Loucy (cell line): ENCODE measurements at regions not wholly inside any gene's neighbourhood (a gene's known extent, or its start where the extent isn't known, plus 50 kb on each side); places are given as distances from the start of the nearest gene placed in this dataset.
"Not testable (repeated sequence)": the region's sequence is repeated elsewhere in the genome, so short reads cannot be mapped to it uniquely, and the experiment has no call there.

ENCODE experiments used
- H2AFZ ChIP-seq: fragments of 200-600 bp; sonication (generic); 2 replicates; pipeline ENCODE4 v1.6.0; 2016; ENCODE audit warnings: antibody characterized with exemption, mild to moderate bottlenecking, low read length, moderate library complexity
- H3F3A ChIP-seq: fragments of 200-600 bp; 2 replicates; pipeline ENCODE4 v1.6.0; 2016; ENCODE audit warnings: antibody characterized with exemption, low read depth, mild to moderate bottlenecking
- H3K27me3 ChIP-seq: fragments of 200-600 bp; sonication (generic); 2 replicates; pipeline ENCODE4 v1.6.1; 2014; ENCODE audit warnings: low read length, mild to moderate bottlenecking; ENCODE audit not compliant: insufficient read depth, poor library complexity, severe bottlenecking
- H3K36me3 ChIP-seq: fragments of 200-600 bp; sonication (generic); 2 replicates; pipeline ENCODE4 v1.6.1; 2016; ENCODE audit warnings: low read length; ENCODE audit not compliant: insufficient read depth
- H3K4me1 ChIP-seq: fragments of 200-600 bp; sonication (generic); 2 replicates; pipeline ENCODE4 v1.5.1; 2014; ENCODE audit warnings: low read length, mild to moderate bottlenecking; ENCODE audit not compliant: insufficient read depth, poor library complexity, severe bottlenecking
- H3K4me2 ChIP-seq: fragments of 200-600 bp; sonication (generic); 2 replicates; pipeline ENCODE4 v1.6.0; 2014; ENCODE audit warnings: antibody characterized with exemption, low read length, low read depth, mild to moderate bottlenecking; ENCODE audit not compliant: poor library complexity, severe bottlenecking
- H3K4me3 ChIP-seq: fragments of 200-600 bp; sonication (generic); 2 replicates; pipeline ENCODE4 v1.5.1; 2014; ENCODE audit warnings: low read length, mild to moderate bottlenecking, mixed read lengths; ENCODE audit not compliant: poor library complexity, severe bottlenecking
- H3K79me2 ChIP-seq: fragments of 200-600 bp; sonication (generic); 2 replicates; pipeline ENCODE4 v1.6.1; 2014; ENCODE audit warnings: low read length; ENCODE audit not compliant: insufficient read depth
- H3K9ac ChIP-seq: fragments of 200-600 bp; sonication (generic); 2 replicates; pipeline ENCODE4 v1.6.0; 2014; ENCODE audit warnings: mild to moderate bottlenecking, low read depth, low read length, moderate library complexity; ENCODE audit not compliant: poor library complexity, severe bottlenecking
- H3K9me2 ChIP-seq: fragments of 200-600 bp; sonication (generic); replicated peaks from 2 replicates; pipeline ENCODE4 v1.6.1; 2016; ENCODE audit warnings: low read depth, low read length, mixed read lengths
- H3K9me3 ChIP-seq: fragments of 200-600 bp; sonication (generic); 2 replicates; pipeline ENCODE4 v1.6.1; 2014; ENCODE audit warnings: mild to moderate bottlenecking, antibody characterized with exemption, low read length, low read depth; ENCODE audit not compliant: insufficient read depth
- H4K20me1 ChIP-seq: fragments of 200-600 bp; sonication (generic); 2 replicates; pipeline ENCODE4 v1.6.0; 2014; ENCODE audit warnings: antibody characterized with exemption, low read length, mild to moderate bottlenecking; ENCODE audit not compliant: insufficient read depth, poor library complexity, severe bottlenecking
- EZH2phosphoT487 ChIP-seq: fragments of 200-600 bp; IDR thresholded peaks from 2 replicates; pipeline ENCODE4 v1.6.1; 2018; ENCODE audit warnings: antibody characterized with exemption, mild to moderate bottlenecking, moderate library complexity, borderline replicate concordance
- TF ChIP-seq, protein P1 (sequence below): fragments of 200-600 bp; sonication (generic); conservative IDR thresholded peaks from 2 replicates; pipeline ENCODE4 v1.5.1; 2014; ENCODE audit warnings: mild to moderate bottlenecking, antibody characterized with exemption, low read length

DNA sequence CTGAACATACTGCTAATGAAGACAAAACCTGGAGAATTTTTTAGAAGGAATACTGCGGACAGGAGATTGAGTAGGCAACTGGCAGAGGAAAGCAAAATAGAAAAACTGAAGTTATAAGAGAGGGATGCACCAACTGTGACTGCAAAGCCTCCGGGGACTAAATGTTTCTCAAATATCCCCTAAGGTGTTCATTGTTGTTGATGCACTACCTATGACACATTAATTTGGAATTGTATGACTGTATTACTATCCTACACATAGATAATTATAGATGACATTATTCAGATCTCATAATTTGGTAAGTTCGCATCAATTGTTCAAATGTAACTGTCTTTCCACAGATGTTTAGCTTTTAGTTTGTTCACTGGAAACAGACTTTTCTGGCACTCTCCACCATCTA lies 341.1 kb downstream of the MMUT start:
- Histone ChIP-seq H3K4me1 (no peaks in the 10 kb centered on the region), H3K27me3 (no peaks in the 10 kb centered on the region), H2AFZ (no peak overlapping the region), H3K9me2 (no peaks in the 10 kb centered on the region), H3K9ac (no peak overlapping the region), H3K4me3 (no peak overlapping the region), H3K79me2 (no peaks in the 10 kb centered on the region), H3K36me3 (no peaks in the 10 kb centered on the region), H3F3A (no peaks in the 10 kb centered on the region), H4K20me1 (no peaks in the 10 kb centered on the region), H3K4me2 (no peak overlapping the region), H3K9me3 (no peaks in the 10 kb centered on the region)
- TF ChIP-seq, protein P1, sequence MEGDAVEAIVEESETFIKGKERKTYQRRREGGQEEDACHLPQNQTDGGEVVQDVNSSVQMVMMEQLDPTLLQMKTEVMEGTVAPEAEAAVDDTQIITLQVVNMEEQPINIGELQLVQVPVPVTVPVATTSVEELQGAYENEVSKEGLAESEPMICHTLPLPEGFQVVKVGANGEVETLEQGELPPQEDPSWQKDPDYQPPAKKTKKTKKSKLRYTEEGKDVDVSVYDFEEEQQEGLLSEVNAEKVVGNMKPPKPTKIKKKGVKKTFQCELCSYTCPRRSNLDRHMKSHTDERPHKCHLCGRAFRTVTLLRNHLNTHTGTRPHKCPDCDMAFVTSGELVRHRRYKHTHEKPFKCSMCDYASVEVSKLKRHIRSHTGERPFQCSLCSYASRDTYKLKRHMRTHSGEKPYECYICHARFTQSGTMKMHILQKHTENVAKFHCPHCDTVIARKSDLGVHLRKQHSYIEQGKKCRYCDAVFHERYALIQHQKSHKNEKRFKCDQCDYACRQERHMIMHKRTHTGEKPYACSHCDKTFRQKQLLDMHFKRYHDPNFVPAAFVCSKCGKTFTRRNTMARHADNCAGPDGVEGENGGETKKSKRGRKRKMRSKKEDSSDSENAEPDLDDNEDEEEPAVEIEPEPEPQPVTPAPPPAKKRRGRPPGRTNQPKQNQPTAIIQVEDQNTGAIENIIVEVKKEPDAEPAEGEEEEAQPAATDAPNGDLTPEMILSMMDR, result no peak
- no peak for TF ChIP-seq EZH2phosphoT487

DNA sequence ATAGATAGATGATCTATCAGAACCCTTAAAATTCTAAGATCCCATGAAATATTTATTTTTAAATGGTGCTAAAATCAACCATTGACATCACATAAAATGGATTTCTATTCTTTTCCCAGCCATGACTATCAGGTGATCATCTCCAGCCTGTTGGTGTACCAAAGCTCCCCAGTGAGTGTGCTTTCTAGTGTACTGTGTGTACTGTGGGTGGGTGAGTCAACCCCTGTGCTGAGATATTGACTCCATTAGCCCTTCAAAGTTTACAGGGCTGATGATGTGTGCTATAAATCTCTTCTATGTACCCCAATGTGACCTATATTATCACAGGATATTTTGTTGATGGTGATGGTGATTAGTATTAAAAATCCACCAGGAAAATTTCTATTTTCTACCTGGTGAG lies 344.6 kb downstream of the MMUT start:
- no peaks in the 10 kb centered on the region for H3K36me3 ChIP-seq
- no peak overlapping the region for H2AFZ ChIP-seq
- no peaks in the 10 kb centered on the region for H3K9me3 ChIP-seq
- no peak overlapping the region for H3K9ac ChIP-seq
- H3K4me3 ChIP-seq, result no peak overlapping the region
- TF ChIP-seq, protein P1, result no peak
- no peak for TF ChIP-seq EZH2phosphoT487
- H4K20me1 ChIP-seq, result no peaks in the 10 kb centered on the region
- H3K79me2 ChIP-seq, result no peaks in the 10 kb centered on the region
- no peaks in the 10 kb centered on the region for H3K27me3 ChIP-seq
- H3K4me1 ChIP-seq, result no peaks in the 10 kb centered on the region
- no peaks in the 10 kb centered on the region for H3F3A ChIP-seq
- H3K9me2 ChIP-seq, result no peaks in the 10 kb centered on the region
- no peak overlapping the region for H3K4me2 ChIP-seq

DNA sequence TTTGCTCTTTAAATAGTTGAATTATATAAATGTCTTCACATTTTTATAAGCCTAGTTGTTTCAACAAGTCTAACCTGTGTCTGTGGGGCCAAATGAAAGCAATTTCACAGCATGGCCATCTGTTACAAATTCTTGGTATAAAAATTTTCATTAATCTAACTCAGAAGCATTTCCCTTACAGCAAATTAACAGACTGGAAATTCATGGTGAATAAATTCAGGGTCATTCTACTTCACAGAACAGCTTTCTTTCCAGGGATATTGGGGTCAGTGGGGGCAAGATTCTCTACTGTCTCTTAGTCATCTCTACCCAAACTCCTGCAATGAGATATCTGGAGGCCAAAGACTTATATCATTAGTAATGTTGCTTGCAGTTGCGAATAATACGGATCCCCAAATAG lies 352.1 kb downstream of the MMUT start:
- TF ChIP-seq, protein P1, result no peak
- TF ChIP-seq EZH2phosphoT487, result no peak
- Histone ChIP-seq H3K36me3 (no peaks in the 10 kb centered on the region), H3K9me2 (no peaks in the 10 kb centered on the region), H4K20me1 (no peaks in the 10 kb centered on the region), H3K4me3 (no peak overlapping the region), H3K79me2 (no peaks in the 10 kb centered on the region), H3K4me2 (no peak overlapping the region), H3K9ac (no peak overlapping the region), H2AFZ (no peak overlapping the region), H3K4me1 (peaks cover 3% of the 10 kb centered on the region), H3K9me3 (no peaks in the 10 kb centered on the region), H3F3A (no peaks in the 10 kb centered on the region), H3K27me3 (no peaks in the 10 kb centered on the region)

DNA sequence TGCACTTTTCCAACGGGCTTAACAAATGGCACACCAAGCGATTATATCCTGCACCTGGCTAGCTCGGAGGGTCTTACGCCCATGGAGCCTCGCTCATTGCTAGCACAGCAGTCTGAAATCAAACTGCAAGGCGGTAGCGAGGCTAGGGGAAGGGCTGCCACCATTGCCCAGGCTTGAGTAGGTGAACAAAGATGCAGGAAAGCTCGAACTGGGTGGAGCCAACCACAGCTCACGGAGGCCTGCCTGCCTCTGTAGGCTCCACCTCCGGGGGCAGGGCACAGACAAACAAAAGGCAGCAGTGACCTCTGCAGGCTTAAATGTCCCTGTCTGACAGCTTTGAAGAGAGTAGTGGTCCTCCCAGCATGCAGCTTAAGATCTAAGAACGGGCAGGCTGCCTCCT lies 365.4 kb downstream of the MMUT start:
- not testable (repeated sequence) for H3K4me3 ChIP-seq, H2AFZ ChIP-seq, H3K36me3 ChIP-seq, H3K9me2 ChIP-seq, H3K79me2 ChIP-seq, H3K9me3 ChIP-seq, H3K27me3 ChIP-seq, H3K4me2 ChIP-seq, H4K20me1 ChIP-seq, H3K9ac ChIP-seq, H3K4me1 ChIP-seq, H3F3A ChIP-seq
